GM12874 (cell line): ENCODE measurements at regions not wholly inside any gene's neighbourhood (a gene's known extent, or its start where the extent isn't known, plus 50 kb on each side); places are given as distances from the start of the nearest gene placed in this dataset.

ENCODE experiments used
- TF ChIP-seq, protein P1 (sequence below): IDR thresholded peaks from 2 replicates; pipeline ENCODE4 v1.5.1; 2011; ENCODE audit warnings: low read depth, mild to moderate bottlenecking, control low read depth, low read length, moderate library complexity; ENCODE audit not compliant: insufficient read depth

DNA sequence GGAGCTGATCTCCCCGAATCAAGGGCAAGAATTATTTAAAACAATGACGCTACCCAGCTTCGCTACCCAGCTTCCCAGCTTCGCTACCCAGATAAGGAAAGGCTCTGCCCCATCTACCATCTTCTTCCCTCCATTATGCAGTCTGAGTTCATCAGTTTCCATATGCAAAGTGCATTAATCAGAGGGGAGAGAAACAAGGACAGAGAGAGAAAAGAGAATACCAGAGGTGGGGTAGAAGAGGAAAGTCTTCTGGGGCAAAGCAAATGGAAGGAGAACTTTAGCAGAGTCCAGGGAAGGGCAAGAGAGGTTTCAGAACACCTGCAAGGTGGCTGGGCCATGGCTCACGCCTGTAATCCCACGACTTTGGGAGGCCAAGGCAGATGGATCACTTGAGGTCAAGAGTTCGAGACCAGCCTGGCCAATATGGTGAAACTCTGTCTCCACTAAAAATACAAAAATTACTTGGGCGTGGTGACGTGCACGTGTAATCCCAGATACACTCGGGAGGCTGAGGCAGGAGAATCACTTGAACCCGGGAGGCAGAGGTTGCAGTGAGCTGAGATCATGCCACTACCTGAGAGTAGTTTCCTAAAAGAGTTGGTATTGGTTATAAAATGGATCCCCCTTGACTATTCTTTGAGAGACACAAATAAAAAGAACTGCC lies 70.4 kb upstream of the SPATA12 start:
- TF ChIP-seq, protein P1, sequence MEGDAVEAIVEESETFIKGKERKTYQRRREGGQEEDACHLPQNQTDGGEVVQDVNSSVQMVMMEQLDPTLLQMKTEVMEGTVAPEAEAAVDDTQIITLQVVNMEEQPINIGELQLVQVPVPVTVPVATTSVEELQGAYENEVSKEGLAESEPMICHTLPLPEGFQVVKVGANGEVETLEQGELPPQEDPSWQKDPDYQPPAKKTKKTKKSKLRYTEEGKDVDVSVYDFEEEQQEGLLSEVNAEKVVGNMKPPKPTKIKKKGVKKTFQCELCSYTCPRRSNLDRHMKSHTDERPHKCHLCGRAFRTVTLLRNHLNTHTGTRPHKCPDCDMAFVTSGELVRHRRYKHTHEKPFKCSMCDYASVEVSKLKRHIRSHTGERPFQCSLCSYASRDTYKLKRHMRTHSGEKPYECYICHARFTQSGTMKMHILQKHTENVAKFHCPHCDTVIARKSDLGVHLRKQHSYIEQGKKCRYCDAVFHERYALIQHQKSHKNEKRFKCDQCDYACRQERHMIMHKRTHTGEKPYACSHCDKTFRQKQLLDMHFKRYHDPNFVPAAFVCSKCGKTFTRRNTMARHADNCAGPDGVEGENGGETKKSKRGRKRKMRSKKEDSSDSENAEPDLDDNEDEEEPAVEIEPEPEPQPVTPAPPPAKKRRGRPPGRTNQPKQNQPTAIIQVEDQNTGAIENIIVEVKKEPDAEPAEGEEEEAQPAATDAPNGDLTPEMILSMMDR: no peak

DNA sequence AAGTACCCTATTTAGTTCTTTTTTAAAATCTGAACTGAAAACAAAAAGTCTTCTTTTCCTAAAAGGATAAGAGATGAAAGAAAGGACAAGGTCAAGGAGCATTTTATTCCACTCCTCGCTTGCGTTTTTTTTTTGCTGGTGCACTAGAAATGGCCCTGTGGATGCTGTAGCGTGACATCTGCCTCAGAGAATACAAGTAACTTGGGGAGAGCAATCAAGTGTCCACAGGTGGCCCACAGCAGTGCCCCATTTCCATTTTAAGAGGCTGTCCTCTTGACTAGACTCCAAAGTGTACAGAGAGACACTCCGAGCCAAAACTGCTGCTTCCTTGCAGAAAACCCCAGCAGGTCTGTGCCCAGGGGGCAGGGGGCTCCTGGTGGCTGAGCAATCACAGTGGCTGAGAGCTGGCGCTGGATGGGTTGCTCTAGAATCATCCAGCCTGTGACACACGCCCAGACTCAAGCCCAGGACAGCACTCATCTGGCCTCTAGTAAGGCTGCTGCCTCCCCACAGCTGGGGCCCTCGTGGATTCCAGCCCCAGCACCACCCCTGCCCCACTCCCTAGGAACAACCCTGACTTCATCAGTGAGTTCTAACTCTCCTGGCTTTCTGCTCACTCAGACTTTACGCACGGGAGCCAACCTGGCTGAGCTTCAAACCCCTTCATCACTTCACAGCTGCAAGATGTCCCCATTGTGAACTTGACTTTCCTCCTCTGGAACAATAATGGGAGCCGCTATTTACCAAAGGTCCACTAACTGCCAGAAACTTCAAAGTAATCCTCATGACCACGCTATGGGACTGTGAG lies 71.1 kb upstream of the SPATA12 start:
- TF ChIP-seq, protein P1: no peak

DNA sequence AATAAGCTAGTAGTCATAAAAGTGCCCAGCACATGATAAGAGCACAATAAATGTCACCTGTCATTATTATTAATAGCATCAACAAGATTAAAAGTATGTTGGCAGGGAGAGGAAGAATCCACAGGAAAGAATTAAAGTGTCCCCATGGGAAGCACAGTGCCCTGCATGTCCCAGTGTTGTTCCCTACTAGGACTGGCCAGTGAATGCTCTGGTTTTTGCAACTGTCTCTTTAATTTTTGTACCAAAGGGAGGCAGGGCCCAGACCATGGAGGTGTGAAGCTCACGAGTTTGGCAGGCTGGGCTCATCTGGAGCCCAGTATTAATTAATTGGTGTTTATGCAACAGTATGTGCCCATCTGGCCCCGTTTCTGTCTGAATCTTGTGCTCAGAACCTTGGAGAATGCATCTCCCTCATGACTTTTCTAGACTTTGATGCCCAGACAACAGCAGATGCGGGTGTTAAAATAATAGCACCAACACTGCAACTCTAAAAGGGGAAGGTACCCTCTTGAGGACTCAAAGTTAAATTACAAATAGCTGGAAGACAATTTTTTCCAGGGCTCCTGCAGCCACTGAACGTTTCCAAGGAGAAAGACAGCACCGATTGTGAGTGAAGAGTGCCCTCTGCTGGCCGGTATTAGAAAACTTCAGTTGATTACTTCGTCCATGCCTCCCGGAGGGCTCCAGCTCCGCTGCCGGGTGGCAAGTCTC lies 71.9 kb upstream of the SPATA12 start:
- TF ChIP-seq, protein P1: peak; percentile 67

DNA sequence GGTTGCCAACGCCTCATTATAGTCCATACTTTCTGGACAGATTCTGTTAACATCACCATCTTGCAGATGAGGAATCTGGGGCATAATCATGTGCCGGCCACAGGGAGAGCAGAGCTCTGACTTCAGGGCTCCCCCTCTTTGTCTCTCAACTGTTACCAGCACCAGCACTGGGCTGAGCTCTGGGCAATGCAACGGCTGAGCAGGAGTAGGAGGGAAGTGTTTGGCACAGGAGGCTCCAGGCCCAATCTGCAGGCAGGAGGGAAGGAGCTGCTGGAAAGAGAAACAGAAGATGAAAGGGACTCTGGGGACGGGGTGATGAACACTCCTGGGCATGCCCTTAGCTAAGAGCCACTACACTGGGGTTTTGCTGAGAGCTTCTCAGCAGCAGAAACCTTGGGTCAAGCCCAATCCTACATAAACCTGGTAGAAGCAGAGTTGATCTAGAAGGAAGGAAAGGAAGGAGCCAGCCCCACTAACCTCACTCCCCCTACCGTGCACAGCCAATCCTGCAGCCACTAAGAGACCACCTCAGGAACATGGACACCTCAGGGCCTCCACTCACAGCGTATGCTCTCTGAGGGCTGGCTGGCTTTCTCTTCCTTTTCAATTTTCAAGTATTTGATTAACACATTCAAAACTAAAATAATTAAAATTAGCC lies 73.1 kb upstream of the SPATA12 start:
- TF ChIP-seq, protein P1: peak; percentile 52

DNA sequence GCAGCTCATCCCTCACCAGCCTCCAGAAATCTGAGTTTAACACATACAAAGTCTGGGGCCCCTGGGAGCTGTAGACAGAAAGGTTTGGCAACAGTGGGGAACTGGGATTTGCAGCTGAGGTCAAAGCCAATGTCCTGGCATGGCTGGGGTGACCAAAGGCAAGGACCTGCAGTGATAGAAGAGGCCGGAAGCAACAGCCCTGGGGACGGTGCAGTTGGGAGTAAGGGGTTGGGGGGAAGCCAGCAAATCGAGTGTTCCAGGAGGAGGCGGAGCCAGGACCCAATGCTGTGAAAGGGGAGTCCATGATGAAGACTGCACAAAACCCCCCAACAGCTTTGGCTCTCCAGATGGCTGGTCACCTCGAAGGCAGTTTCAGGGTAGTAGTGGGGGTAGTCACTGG lies 74.1 kb upstream of the SPATA12 start:
- TF ChIP-seq, protein P1: no peak

DNA sequence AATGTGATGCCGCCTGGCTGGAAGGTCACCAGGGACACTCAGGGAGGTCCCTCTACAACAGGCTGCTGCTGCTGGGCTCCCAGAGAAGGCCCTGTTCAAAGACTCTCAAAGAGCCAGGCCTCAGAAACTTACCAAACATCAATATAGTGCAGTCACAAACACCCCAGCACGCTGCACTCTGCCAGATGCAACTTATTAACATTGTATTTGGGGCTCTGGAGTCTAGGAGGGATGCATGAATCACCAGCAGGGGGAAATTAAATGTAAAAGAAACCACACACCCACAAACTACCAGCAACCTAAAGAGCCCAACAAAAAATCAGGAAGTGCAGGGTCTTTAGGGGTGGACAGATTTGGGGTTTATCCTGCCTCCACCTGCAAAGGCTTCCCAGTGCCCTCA lies 74.6 kb upstream of the SPATA12 start:
- TF ChIP-seq, protein P1: no peak

DNA sequence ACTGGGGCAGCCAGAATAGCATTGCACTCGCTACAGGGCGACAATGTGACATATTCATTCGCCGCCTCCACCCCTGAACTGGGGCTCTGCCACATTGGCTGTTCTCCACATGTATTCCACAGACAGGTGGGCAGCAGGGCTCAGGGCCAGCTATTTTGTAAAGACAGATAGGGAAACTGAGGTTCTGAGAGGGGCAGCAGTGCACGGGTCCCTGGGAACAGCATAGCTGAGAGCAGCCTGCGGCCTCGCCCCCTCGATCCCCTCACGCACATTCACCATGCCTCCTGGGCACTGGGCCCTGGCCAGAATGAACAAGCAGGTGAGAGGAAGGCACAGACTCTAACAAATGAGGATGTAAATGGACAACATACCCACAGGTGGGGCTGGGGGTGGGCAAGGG lies 75.0 kb upstream of the SPATA12 start:
- TF ChIP-seq, protein P1: no peak
